ENCODE measurements at regions not wholly inside any gene's neighbourhood (a gene's known extent, or its start where the extent isn't known, plus 50 kb on each side); places are given as distances from the start of the nearest gene placed in this dataset.
A peak's percentile ranks its signal among the peaks of the same experiment; 100 is the strongest.

GRCh38 chr2:156918410-156918809 lies 339.1 kb upstream of the GALNT5 start:
- TF ChIP-seq EZH2 (IDR thresholded peaks at IDR 0.05; ENCODE audit: low read length, missing control alignments) = no peak
- no peak for TF ChIP-seq CTCF (conservative IDR thresholded peaks at IDR 0.05 in 1 of 2, IDR thresholded peaks at IDR 0.05 in 1 of 2; ENCODE audit: low read depth in 1 of 2, low read length in 2 of 2)
- Histone ChIP-seq H3K27ac (ENCODE audit: insufficient read depth, low read length) (no peak overlapping the region), H3K4me1 (ENCODE audit: control insufficient read depth, extremely low read depth, insufficient read depth, low read length) (no peaks in the 10 kb centered on the region), H3K4me2 (ENCODE audit: extremely low read depth, insufficient read depth, low read length) (no peak overlapping the region), H3K79me2 (ENCODE audit: control insufficient read depth, insufficient read depth, low read length) (no peaks in the 10 kb centered on the region), H3K9ac (ENCODE audit: insufficient read depth, low read length) (no peak overlapping the region), H3K27me3 (ENCODE audit: control insufficient read depth, insufficient read depth, low read length) (no peaks in the 10 kb centered on the region), H2AFZ (ENCODE audit: low read length) (no peak overlapping the region), H3K9me3 (ENCODE audit: control insufficient read depth, insufficient read depth, low read depth, low read length) (no peaks in the 10 kb centered on the region), H4K20me1 (ENCODE audit: control insufficient read depth, extremely low read depth, insufficient read depth, low read length) (no peaks in the 10 kb centered on the region), H3K4me3 (replicated peaks in 1 of 4; ENCODE audit: control extremely low read depth in 1 of 4, insufficient read depth in 1 of 4, low read depth in 3 of 4, low read length in 4 of 4) (no peak overlapping the region), H3K36me3 (ENCODE audit: control insufficient read depth, insufficient read depth, low read length) (no peaks in the 10 kb centered on the region)
- DNase-seq (ENCODE audit: low read depth in 2 of 2) = peak in 1 of 2 donors; percentile 57

GRCh38 chr2:156930423-156930822 lies 327.1 kb upstream of the GALNT5 start:
- Histone ChIP-seq H2AFZ (ENCODE audit: low read length) (no peak overlapping the region), H3K9ac (ENCODE audit: insufficient read depth, low read length) (no peak overlapping the region), H3K4me1 (ENCODE audit: control insufficient read depth, extremely low read depth, insufficient read depth, low read length) (no peaks in the 10 kb centered on the region), H3K79me2 (ENCODE audit: control insufficient read depth, insufficient read depth, low read length) (no peaks in the 10 kb centered on the region), H3K27ac (ENCODE audit: insufficient read depth, low read length) (no peak overlapping the region), H3K4me2 (ENCODE audit: extremely low read depth, insufficient read depth, low read length) (no peak overlapping the region), H3K9me3 (ENCODE audit: control insufficient read depth, insufficient read depth, low read depth, low read length) (no peaks in the 10 kb centered on the region), H4K20me1 (ENCODE audit: control insufficient read depth, extremely low read depth, insufficient read depth, low read length) (no peaks in the 10 kb centered on the region), H3K27me3 (ENCODE audit: control insufficient read depth, insufficient read depth, low read length) (no peaks in the 10 kb centered on the region), H3K36me3 (ENCODE audit: control insufficient read depth, insufficient read depth, low read length) (no peaks in the 10 kb centered on the region), H3K4me3 (replicated peaks in 1 of 4; ENCODE audit: control extremely low read depth in 1 of 4, insufficient read depth in 1 of 4, low read depth in 3 of 4, low read length in 4 of 4) (no peak overlapping the region)
- DNase-seq (ENCODE audit: low read depth in 2 of 2) = no peak
- TF ChIP-seq EZH2 (IDR thresholded peaks at IDR 0.05; ENCODE audit: low read length, missing control alignments) = no peak
- no peak for TF ChIP-seq CTCF (conservative IDR thresholded peaks at IDR 0.05 in 1 of 2, IDR thresholded peaks at IDR 0.05 in 1 of 2; ENCODE audit: low read depth in 1 of 2, low read length in 2 of 2)

GRCh38 chr2:156933645-156934225 lies 323.8 kb upstream of the GALNT5 start:
- H3K36me3 ChIP-seq (ENCODE audit: control insufficient read depth, insufficient read depth, low read length) = no peaks in the 10 kb centered on the region
- no peak for TF ChIP-seq EZH2 (IDR thresholded peaks at IDR 0.05; ENCODE audit: low read length, missing control alignments)
- no peak for TF ChIP-seq CTCF (conservative IDR thresholded peaks at IDR 0.05 in 1 of 2, IDR thresholded peaks at IDR 0.05 in 1 of 2; ENCODE audit: low read depth in 1 of 2, low read length in 2 of 2)
- no peak for DNase-seq (ENCODE audit: low read depth in 2 of 2)

More at GRCh38 chr2:156933645-156934225, 323.8 kb upstream of the GALNT5 start:
- no peak overlapping the region for H3K27ac ChIP-seq (ENCODE audit: insufficient read depth, low read length)
- no peak overlapping the region for H3K9ac ChIP-seq (ENCODE audit: insufficient read depth, low read length)
- no peak overlapping the region for H3K4me3 ChIP-seq (replicated peaks in 1 of 4; ENCODE audit: control extremely low read depth in 1 of 4, insufficient read depth in 1 of 4, low read depth in 3 of 4, low read length in 4 of 4)
- no peaks in the 10 kb centered on the region for H3K9me3 ChIP-seq (ENCODE audit: control insufficient read depth, insufficient read depth, low read depth, low read length)
- no peak overlapping the region for H3K4me2 ChIP-seq (ENCODE audit: extremely low read depth, insufficient read depth, low read length)
- no peaks in the 10 kb centered on the region for H3K4me1 ChIP-seq (ENCODE audit: control insufficient read depth, extremely low read depth, insufficient read depth, low read length)
- no peak overlapping the region for H2AFZ ChIP-seq (ENCODE audit: low read length)
- no peaks in the 10 kb centered on the region for H3K79me2 ChIP-seq (ENCODE audit: control insufficient read depth, insufficient read depth, low read length)
- H4K20me1 ChIP-seq (ENCODE audit: control insufficient read depth, extremely low read depth, insufficient read depth, low read length) = no peaks in the 10 kb centered on the region
- H3K27me3 ChIP-seq (ENCODE audit: control insufficient read depth, insufficient read depth, low read length) = no peaks in the 10 kb centered on the region

Data from fibroblast of lung (primary cell).